T-helper 2 cell (primary cell): ENCODE measurements at regions not wholly inside any gene's neighbourhood (a gene's known extent, or its start where the extent isn't known, plus 50 kb on each side); places are given as distances from the start of the nearest gene placed in this dataset.
"Not testable (repeated sequence)": the region's sequence is repeated elsewhere in the genome, so short reads cannot be mapped to it uniquely, and the experiment has no call there.

Source experiments
- DNase-seq, 5 experiments: peaks; one replicate each; pipeline versions ENCODE4 v3.0.0 to v3.0.0-alpha.2; 2012 to 2022

- DNase-seq: no peak
Measured at GRCh38 chr14:89486961-89487360, 69.9 kb upstream of the FOXN3 start.

DNA sequence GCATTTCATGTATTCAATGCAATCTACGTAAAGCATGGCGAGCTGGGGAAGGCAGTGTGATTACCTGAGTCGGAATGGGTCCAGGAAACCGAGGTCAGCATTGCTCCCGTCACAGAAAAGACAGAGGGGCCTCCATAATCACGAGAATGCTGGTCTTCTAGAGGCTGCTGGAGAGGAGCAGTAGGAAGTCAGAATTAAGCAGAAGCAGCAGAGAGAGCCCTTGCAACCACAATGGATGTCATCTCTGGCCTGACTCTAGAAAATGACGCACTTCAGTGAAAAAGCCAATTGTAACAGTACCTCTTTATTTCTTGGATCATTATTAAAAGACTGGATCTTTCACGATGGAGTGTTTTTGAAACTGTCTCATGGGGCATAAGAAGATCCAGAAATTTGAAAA lies 69.5 kb upstream of the FOXN3 start:
- DNase-seq: no peak

DNA sequence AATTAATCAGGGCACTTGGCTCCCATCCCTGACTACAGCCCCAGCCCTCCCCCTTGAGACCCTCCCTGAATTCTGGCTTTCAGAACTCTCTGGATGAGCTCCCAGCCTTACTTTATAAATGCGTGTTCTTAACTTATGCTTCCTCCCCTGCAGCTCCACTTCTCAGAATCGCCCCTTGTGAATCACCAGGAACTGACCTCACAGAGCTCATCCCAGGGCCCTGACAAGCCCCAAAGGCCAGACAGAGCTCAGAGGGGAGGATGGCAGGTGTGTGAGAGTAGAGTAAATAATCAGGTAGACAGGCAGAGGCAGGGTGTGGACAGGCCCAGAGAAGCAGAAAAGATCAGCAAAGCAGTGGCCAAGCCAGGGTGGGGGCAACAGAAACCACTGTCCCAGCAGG lies 68.2 kb upstream of the FOXN3 start:
- DNase-seq: no peak

DNA sequence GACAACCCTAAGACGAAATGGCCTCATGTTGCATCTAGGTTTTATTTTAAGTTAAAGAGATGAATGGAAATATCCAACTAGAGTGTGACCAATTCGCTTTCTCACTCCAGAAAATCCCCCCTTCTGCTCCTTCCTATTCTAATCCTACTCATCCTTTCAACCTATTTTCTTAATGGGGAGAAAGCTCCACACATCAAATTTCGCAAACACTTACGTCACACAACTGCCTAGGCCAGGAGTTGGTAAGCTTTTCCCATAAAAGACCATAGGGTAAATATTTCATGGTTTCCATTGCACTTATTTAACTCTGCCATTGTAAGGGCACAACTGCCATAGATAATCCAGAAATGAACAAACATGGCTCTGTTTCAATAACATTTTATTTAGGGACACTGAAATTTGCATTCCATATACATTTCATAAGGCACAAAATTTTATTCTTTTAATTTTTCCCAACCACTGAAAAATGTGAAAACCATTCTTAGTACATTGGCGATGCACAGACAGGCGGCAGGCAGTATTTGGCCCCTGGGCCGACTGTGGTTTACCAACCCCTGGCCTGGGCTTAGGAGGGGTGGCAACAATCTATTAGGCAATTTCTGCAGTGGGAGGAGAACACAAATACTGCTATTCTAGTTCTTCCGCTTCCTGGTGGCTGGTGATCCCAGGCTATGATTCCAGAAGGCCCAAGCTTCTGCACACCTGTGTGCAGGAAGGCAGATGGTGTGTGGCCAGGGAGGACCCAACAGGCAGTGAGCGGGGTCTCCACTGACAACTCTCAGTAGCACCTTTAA lies 67.2 kb upstream of the FOXN3 start:
- DNase-seq: no peak

DNA sequence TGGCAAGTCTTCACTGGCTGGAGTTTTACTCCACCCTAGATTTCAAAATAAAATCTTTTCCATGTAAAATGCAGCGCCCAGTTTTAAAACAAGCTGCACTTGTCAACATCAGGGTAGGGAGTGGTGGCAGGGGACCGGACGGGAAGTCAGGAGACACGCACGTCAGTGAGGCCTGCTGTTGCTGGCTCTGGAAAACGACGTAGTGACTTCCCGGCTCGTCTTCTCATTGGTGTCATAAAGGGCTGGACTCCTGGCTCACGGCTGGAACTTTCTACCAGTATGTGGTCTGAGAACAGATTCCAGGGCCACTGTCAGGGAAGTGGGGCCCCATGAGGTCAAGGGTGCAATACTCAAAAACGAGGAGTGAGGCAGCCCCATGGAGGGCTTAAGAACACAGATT lies 64.2 kb upstream of the FOXN3 start:
- no peak for DNase-seq

- DNase-seq: no peak
Measured at GRCh38 chr14:89480278-89480677, 63.2 kb upstream of the FOXN3 start.

DNA sequence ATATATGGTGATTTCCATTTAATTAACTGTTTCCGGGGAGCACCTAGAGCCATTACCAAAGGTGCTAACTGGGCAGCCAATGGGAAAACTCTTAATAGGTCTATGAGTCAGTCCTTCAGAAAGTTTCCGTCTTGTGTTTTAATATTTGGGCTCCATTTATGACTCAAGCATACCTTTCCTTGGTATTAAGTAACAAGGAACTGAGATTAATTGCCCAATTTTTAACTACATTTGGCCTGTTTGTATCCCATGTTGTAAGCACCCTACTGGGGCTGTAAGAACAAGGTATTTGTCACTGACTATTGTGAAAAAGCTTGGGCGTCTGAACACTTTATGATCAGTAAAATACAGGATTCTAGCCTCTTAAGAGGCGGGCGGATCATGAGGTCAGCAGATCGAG lies 62.8 kb upstream of the FOXN3 start:
- DNase-seq: no peak

DNA sequence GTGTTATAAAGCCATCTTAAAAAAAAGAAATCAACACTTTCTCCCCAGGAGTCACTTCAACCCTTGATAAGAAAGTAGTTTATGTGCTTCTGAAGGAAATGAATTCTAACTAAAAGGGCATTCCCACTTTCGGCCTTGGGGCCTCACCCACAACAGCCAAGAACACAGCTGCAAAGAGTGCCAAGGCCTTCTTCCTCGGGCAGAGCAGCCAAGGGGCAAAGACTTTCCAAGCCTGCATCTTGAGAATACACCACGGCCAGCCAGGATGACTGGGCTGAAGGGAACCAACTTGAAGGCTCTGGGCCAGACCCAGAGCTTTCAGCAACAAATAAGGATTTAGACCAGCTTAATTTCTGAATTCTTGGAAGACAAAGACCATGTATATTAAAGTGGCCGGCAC lies 60.4 kb upstream of the FOXN3 start:
- DNase-seq: no peak

DNA sequence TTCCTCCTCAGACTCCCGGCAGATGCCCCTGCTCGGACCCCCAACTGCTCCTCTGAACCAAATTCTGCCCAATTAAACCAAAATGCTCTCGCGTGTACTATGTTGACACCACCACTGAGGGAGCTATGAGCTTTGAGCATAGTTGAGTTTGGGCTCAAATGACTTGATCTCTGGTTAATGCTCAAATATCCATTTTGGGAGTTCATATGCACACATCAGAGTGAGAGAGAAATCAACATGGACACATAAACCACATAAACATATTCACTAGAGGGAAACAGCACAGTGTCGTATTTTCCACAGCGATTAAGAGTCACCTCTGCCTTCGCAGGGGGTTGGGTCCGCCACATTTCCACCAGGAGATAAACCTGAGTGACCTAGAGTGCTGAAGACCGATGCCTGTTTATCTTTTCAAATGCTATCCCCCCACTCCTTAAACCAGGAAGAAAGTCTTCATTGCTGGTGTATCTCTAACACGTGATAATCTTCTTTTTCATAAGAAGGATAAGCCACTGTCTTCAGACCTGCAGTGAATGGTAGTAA lies 59.4 kb upstream of the FOXN3 start:
- DNase-seq: no peak

GRCh38 chr14:89474464-89474863 lies 57.4 kb upstream of the FOXN3 start:
- DNase-seq: no peak

DNA sequence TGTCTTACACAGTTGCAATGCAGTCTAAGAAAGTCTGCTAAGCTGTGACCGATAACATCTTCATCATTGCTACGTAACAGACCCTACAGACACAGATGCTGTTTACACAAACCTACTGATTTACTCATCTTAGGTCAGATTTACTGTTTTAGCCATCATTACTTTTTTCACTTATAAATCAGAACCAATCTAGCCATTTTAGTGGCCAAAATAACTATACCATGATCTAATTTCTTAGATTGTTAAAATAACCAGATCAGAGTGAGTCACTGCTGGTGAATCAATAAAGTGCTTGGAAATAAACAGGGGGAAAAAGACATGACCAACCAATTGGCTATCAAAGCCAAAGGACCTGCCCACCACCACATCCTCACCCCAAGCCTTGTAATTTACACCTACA lies 57.0 kb upstream of the FOXN3 start:
- DNase-seq: no peak

GRCh38 chr14:89473569-89473968 lies 56.5 kb upstream of the FOXN3 start:
- no peak for DNase-seq

DNA sequence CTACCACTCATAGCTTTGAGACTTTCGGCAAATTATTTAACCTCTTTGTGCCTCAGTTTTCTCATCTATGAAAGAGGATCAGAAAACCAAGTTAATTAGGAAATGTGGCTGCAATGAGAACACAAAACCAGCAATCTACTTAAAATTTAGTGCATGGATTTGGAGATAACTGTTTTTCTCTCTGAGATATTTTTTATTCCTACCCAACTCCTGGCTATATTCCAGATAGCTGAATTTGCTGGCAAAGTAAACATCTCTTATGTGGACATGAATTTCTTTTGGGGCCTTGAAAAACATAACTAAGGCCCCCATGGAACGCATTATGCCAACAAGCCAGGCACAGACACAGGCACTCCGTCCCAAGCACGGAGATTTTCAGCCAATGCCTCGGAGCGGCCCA lies 53.4 kb upstream of the FOXN3 start:
- no peak for DNase-seq

DNA sequence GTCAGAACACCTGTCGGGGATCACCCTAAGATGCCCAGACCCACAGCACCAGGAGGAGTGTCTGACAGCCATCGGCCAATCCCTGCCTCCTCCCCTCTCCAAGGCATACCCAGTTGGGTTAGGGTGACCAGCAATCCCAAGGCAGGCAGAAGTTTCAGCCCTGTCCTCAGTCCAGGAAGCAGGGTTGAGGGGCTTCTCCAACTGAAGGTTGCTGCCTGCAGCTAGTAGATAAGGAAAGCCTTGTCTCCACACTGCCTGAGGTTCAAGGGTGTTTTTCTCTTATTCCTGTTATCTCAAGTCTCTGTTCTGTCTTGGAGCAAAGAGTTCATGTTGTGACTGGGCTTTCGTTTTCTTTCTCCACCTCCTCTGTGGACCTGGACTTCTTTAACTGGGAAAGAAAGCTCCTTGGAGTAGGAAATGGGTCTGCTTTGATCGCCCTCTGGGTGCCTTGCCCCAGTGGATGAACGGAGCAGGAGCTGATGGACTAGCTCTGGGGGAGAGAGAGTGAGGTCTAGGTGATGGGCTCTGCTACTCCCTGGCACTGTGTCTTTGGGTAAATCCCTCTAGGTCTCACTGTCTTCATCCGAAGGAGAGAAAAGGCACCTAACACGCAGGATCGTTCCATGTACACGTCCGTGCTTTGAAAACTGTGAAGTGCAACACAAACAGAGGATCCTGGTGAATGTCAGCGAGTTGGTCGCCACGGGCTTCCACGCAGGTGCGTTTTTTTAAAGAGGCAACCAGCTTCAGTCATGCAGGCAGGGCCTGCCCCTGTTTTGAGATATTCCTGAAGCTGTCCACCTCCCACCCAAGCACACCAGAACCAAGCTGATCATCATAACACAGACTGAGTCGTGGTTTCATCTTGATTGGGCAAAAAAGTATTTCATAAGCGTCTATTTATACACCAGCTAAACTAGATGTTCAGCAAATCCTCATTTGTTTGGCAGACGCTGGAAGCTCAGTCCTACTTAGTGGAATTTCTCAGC lies 52.5 kb upstream of the FOXN3 start:
- DNase-seq: no peak

DNA sequence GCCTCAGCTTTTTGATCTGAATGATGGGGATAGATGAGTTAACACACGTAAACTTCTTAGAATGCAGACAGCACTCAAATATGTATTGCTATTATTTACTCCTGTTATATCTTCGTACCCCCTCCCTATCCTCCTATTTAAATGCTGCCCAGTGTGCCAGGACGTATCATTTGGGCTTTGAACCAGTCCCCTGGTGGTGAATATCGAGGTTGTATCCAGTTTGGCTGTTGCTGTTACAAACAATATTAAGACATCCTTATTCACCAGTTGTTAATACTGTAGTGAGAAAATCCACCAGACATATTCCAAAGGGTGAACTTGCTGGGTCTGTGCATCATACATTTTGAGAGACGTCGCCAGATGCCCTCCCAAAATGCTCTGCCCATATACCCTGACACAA lies 51.5 kb upstream of the FOXN3 start:
- DNase-seq: no peak

DNA sequence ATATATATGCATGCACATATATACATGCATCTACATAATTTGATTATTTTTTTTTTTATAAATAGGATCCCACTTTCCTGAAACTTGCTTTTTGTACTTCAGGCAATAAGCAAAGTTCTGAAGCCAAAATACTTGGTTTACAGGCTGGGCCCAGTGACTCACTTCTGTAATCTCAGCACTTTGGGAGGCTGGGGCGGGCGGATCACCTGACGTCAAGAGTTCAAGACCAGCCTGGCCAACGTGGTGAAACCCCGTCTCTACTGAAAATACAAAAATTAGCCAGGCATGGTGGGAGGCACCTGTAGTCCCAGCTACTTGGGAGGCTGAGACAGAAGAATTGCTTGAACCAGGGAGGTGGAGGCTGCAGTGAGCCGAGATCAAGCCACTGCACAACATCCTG lies 51.0 kb upstream of the FOXN3 start:
- not testable (repeated sequence) for DNase-seq

GRCh38 chr14:89466944-89467343 lies 49.9 kb upstream of the FOXN3 start:
- DNase-seq: no peak
